AG09309 (cell line): ENCODE measurements at regions not wholly inside any gene's neighbourhood (a gene's known extent, or its start where the extent isn't known, plus 50 kb on each side); places are given as distances from the start of the nearest gene placed in this dataset.

Experiments
- DNase-seq: peaks from one replicate; pipeline ENCODE4 v3.0.0-alpha.2; 2010; ENCODE audit warnings: low read depth
- H3K4me3 ChIP-seq: 2 replicates; pipeline ENCODE4 v1.5.1; 2011; ENCODE audit warnings: mild to moderate bottlenecking, low read depth, low read length, moderate library complexity; ENCODE audit not compliant: control insufficient read depth
- TF ChIP-seq, protein P1 (sequence below): IDR thresholded peaks from 2 replicates; pipeline ENCODE4 v1.5.1; 2011; ENCODE audit warnings: mild to moderate bottlenecking, low read depth, low read length, inconsistent platforms; ENCODE audit not compliant: insufficient read depth, control insufficient read depth; ENCODE audit errors: missing control alignments

DNA sequence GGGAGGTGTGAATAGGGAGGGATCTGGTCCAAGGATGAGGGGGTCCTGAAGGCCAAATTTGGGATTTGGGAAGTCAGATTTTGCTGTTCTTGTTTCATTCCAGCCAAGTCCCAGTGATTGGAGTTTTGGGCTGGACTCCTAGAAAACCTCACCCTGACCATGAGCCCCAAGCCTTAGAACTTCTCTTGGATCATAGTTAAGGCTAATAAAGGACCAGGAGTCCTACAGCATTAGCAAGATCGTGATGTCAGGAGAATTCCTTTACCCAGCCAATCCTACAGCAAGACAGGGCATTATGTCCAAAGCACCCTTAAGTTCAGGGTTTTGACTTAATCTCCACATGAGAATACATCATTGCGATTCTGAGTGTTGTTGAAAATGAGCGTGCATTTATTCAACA is 85.0 kb downstream of the SOX9 start:
- DNase-seq, result no peak
- H3K4me3 ChIP-seq, result no peak overlapping the region
- TF ChIP-seq, protein P1, sequence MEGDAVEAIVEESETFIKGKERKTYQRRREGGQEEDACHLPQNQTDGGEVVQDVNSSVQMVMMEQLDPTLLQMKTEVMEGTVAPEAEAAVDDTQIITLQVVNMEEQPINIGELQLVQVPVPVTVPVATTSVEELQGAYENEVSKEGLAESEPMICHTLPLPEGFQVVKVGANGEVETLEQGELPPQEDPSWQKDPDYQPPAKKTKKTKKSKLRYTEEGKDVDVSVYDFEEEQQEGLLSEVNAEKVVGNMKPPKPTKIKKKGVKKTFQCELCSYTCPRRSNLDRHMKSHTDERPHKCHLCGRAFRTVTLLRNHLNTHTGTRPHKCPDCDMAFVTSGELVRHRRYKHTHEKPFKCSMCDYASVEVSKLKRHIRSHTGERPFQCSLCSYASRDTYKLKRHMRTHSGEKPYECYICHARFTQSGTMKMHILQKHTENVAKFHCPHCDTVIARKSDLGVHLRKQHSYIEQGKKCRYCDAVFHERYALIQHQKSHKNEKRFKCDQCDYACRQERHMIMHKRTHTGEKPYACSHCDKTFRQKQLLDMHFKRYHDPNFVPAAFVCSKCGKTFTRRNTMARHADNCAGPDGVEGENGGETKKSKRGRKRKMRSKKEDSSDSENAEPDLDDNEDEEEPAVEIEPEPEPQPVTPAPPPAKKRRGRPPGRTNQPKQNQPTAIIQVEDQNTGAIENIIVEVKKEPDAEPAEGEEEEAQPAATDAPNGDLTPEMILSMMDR, result no peak

DNA sequence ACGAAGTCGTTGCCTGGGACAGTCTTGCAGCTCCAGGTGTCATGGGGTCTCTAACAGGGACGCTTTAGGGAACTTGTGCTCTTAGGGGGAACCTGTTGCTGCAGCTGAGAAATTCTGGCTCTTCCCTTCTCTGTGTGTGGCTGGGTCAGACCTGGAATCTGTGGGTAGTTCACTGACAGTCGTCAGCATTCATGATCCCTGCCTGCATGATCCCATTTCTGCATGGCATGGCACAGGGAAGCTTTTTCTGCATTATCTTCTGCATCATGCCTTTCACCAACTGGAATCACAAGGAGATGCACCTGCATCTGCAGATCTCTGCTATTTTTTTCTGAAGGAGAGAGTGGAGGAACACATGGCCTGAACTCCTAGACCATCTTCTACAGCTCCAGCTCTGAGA is 85.6 kb downstream of the SOX9 start:
- no peak for DNase-seq
- no peak overlapping the region for H3K4me3 ChIP-seq
- TF ChIP-seq, protein P1, result no peak

DNA sequence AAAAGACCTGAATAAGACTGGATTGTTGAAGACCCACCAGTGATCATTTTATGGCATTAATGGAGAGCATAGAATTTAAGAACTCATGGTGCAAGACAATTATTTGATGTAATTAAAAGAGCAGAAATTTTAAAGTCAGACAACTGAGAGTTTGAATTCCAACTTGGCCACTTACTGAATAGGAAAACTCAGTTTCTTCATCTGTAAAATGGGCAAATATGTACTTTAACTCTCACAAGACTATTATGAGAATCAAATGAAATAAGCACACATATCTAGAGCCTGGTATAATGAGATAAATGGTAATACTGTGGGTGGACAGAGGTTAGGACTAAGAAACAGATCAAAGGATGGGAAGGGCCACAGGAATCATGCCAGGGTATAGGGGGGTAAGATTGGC is 88.0 kb downstream of the SOX9 start:
- DNase-seq, result no peak
- TF ChIP-seq, protein P1, result no peak
- no peak overlapping the region for H3K4me3 ChIP-seq

DNA sequence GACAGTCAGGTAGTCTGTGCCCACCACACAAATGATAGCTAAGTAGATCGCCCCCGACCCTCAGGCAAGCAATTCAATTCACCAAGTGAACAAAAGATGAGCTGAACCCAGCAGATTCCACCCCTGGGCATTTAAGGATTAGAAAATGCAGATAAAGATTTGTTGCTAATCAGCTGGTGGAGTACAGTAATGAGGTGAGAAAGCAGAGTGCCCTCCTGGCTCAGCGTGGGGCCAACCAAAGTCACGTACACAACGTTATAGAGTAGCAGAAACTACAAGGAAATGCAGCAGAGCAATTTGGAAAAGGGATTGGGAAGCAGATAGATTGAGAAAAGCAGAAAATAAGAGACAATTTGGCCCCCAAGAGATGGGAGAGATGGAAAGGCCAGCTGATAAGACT is 91.2 kb downstream of the SOX9 start:
- TF ChIP-seq, protein P1, result no peak
- DNase-seq, result no peak
- no peak overlapping the region for H3K4me3 ChIP-seq

DNA sequence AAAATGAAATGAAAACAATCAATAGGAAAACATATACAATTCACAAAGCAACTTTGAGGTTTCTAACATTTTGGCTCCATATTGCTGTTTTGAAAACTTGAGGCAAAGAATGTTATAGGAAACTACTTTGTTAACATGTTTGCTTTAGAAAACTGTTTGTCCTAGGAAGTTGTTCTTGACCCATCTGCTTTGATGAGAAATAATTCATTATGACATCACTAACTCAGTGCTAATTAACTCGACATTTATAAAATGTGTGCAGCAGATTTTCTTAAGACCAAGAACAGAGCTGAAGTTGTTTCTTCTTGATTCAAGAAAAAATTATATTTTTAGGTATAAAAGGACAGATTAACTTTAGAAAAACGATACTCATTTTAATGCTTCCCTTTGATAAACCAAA is 94.7 kb downstream of the SOX9 start:
- DNase-seq, result no peak
- TF ChIP-seq, protein P1, result no peak
- no peak overlapping the region for H3K4me3 ChIP-seq

DNA sequence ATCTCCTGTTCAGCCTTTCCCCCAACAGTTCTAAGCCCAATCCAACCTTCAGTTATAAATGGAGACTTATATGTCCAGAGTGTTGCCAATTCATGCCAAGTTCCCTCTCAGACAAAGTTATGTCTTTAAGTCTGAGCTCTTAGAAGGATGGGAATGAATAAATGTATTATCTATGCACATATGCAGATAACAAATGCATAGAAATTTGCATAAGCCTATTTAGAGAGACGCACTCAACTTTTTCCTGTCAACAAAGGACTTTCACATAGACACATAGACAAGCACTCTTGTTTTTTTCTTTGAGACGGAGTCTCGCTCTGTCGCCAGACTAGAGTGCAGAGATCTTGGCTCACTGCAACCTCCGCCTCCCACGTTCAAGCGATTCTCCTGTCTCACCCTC is 95.1 kb downstream of the SOX9 start:
- H3K4me3 ChIP-seq, result no peak overlapping the region
- no peak for DNase-seq
- TF ChIP-seq, protein P1, result no peak
